Duodenal mucosa (tissue), 2 donors: ENCODE measurements at regions not wholly inside any gene's neighbourhood (a gene's known extent, or its start where the extent isn't known, plus 50 kb on each side); places are given as distances from the start of the nearest gene placed in this dataset.

Experiments used
- H3K27ac ChIP-seq: one replicate; pipeline ENCODE4 v1.7.0; 2013; ENCODE audit warnings: low read depth, low read length
- H3K27me3 ChIP-seq, 2 donors: one replicate each; pipeline ENCODE4 v1.7.0; 2013; ENCODE audit warnings: low read length in 2 of 2, control low read depth in 1 of 2; ENCODE audit not compliant: insufficient read depth in 2 of 2, control insufficient read depth in 1 of 2
- H3K36me3 ChIP-seq, 2 donors: one replicate each; pipeline ENCODE4 v1.7.0; 2013; ENCODE audit warnings: low read length in 2 of 2, control low read depth in 1 of 2; ENCODE audit not compliant: insufficient read depth in 2 of 2, control insufficient read depth in 1 of 2
- H3K4me1 ChIP-seq, 2 donors: one replicate each; pipeline ENCODE4 v1.7.0; 2013; ENCODE audit warnings: low read length in 2 of 2, control low read depth in 1 of 2; ENCODE audit not compliant: insufficient read depth in 2 of 2, control insufficient read depth in 1 of 2
- H3K4me3 ChIP-seq, 2 donors: one replicate each; pipeline ENCODE4 v1.7.0; 2013; ENCODE audit warnings: low read length in 2 of 2, low read depth in 1 of 2
- H3K9ac ChIP-seq, 2 donors: one replicate each; pipeline ENCODE4 v1.7.0; 2013; ENCODE audit warnings: low read length in 2 of 2, low read depth in 1 of 2
- H3K9me3 ChIP-seq, 2 donors: one replicate each; pipeline ENCODE4 v1.7.0; 2013; ENCODE audit warnings: low read length in 2 of 2, control low read depth in 1 of 2; ENCODE audit not compliant: control insufficient read depth in 1 of 2

- Histone ChIP-seq H3K27ac (no peak overlapping the region), H3K9me3 (no peaks in the 10 kb centered on the region), H3K9ac (no peak overlapping the region), H3K27me3 (no peaks in the 10 kb centered on the region), H3K4me3 (no peak overlapping the region), H3K4me1 (no peaks in the 10 kb centered on the region), H3K36me3 (no peaks in the 10 kb centered on the region)
These were observed 226.9 kb downstream of the TGFB2 start for GRCh38 chr1:218572050-218572449.

- no peak overlapping the region for H3K9ac ChIP-seq
- H3K27me3 ChIP-seq: no peaks in the 10 kb centered on the region
- no peaks in the 10 kb centered on the region for H3K9me3 ChIP-seq
- H3K36me3 ChIP-seq: no peaks in the 10 kb centered on the region
- no peak overlapping the region for H3K27ac ChIP-seq
- no peaks in the 10 kb centered on the region for H3K4me1 ChIP-seq
- no peak overlapping the region for H3K4me3 ChIP-seq
These were observed 228.8 kb downstream of the TGFB2 start for GRCh38 chr1:218573925-218574324.

- H3K9ac ChIP-seq: no peak overlapping the region
- H3K9me3 ChIP-seq: no peaks in the 10 kb centered on the region
- H3K27me3 ChIP-seq: no peaks in the 10 kb centered on the region
- H3K4me3 ChIP-seq: no peak overlapping the region
- no peaks in the 10 kb centered on the region for H3K4me1 ChIP-seq
- H3K36me3 ChIP-seq: no peaks in the 10 kb centered on the region
- no peak overlapping the region for H3K27ac ChIP-seq
These were observed 229.9 kb downstream of the TGFB2 start for GRCh38 chr1:218575079-218575478.

- Histone ChIP-seq H3K9ac (no peak overlapping the region), H3K4me3 (no peak overlapping the region), H3K27ac (no peak overlapping the region), H3K4me1 (no peaks in the 10 kb centered on the region), H3K27me3 (no peaks in the 10 kb centered on the region), H3K9me3 (no peaks in the 10 kb centered on the region), H3K36me3 (no peaks in the 10 kb centered on the region)
These were observed 230.7 kb downstream of the TGFB2 start for GRCh38 chr1:218575856-218576255.

GRCh38 chr1:218582646-218583045, 237.5 kb downstream of the TGFB2 start:
- Histone ChIP-seq H3K9ac (no peak overlapping the region), H3K4me3 (no peak overlapping the region), H3K9me3 (no peaks in the 10 kb centered on the region), H3K27me3 (no peaks in the 10 kb centered on the region), H3K4me1 (no peaks in the 10 kb centered on the region), H3K27ac (no peak overlapping the region), H3K36me3 (no peaks in the 10 kb centered on the region)

- Histone ChIP-seq H3K27ac (no peak overlapping the region), H3K36me3 (no peaks in the 10 kb centered on the region), H3K4me3 (no peak overlapping the region), H3K27me3 (no peaks in the 10 kb centered on the region), H3K4me1 (no peaks in the 10 kb centered on the region), H3K9me3 (no peaks in the 10 kb centered on the region), H3K9ac (no peak overlapping the region)
These were observed 239.5 kb downstream of the TGFB2 start for GRCh38 chr1:218584418-218585155.

- no peak overlapping the region for H3K4me3 ChIP-seq
- no peak overlapping the region for H3K9ac ChIP-seq
- no peaks in the 10 kb centered on the region for H3K9me3 ChIP-seq
- H3K4me1 ChIP-seq: no peaks in the 10 kb centered on the region
- no peak overlapping the region for H3K27ac ChIP-seq
- H3K27me3 ChIP-seq: no peaks in the 10 kb centered on the region
- no peaks in the 10 kb centered on the region for H3K36me3 ChIP-seq
These were observed 240.5 kb downstream of the TGFB2 start for GRCh38 chr1:218585511-218586184.

GRCh38 chr1:218587900-218588299, 242.8 kb downstream of the TGFB2 start:
- H3K27ac ChIP-seq: no peak overlapping the region

GRCh38 chr1:218588540-218589172, 243.5 kb downstream of the TGFB2 start:
- Histone ChIP-seq H3K36me3 (no peaks in the 10 kb centered on the region), H3K9ac (no peak overlapping the region), H3K4me3 (no peak overlapping the region), H3K27ac (no peak overlapping the region), H3K9me3 (no peaks in the 10 kb centered on the region), H3K27me3 (no peaks in the 10 kb centered on the region), H3K4me1 (no peaks in the 10 kb centered on the region)

More at GRCh38 chr1:218587900-218588299, 242.8 kb downstream of the TGFB2 start:
- H3K9ac ChIP-seq: no peak overlapping the region
- H3K36me3 ChIP-seq: no peaks in the 10 kb centered on the region
- no peaks in the 10 kb centered on the region for H3K4me1 ChIP-seq
- H3K9me3 ChIP-seq: no peaks in the 10 kb centered on the region
- no peaks in the 10 kb centered on the region for H3K27me3 ChIP-seq
- no peak overlapping the region for H3K4me3 ChIP-seq

- Histone ChIP-seq H3K27me3 (no peaks in the 10 kb centered on the region), H3K4me1 (no peaks in the 10 kb centered on the region), H3K27ac (no peak overlapping the region), H3K9me3 (no peaks in the 10 kb centered on the region), H3K36me3 (no peaks in the 10 kb centered on the region), H3K4me3 (no peak overlapping the region), H3K9ac (no peak overlapping the region)
These were observed 244.4 kb downstream of the TGFB2 start for GRCh38 chr1:218589487-218589886.
